ENCODE measurements at regions not wholly inside any gene's neighbourhood (a gene's known extent, or its start where the extent isn't known, plus 50 kb on each side); places are given as distances from the start of the nearest gene placed in this dataset.

DNA sequence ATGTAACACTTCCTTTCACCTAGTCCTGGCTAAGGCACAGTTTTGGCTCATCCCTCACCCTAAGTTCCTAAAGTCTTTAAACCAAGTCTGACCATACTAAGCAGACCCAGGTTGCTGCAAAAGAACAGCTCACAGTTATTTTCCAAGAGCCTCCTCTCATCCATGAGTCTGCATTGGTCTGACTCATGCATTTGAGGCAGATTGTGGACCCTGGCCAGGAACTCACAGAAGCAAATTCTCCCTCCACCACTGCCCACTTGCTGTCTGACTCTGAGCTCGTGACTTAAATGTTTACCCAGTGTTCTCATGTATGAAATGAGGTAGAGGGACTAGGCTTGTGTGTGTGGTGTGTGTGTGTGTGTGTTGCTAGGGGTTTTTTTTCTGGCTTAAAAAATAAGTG, 1272.8 kb downstream of the TYW1 start:
- no peak overlapping the region for H3K9ac ChIP-seq (ENCODE audit: low read depth, low read length, poor library complexity, severe bottlenecking)
- H3K4me2 ChIP-seq (ENCODE audit: low read depth, low read length, poor library complexity, severe bottlenecking): no peak overlapping the region
- H3K36me3 ChIP-seq (ENCODE audit: insufficient read depth, low read length): no peaks in the 10 kb centered on the region
- no peak for TF ChIP-seq EZH2phosphoT487 (IDR thresholded peaks at IDR 0.05; ENCODE audit: borderline replicate concordance)
- TF ChIP-seq CTCF (conservative IDR thresholded peaks at IDR 0.05; ENCODE audit: low read length): no peak
- no peak overlapping the region for H3K4me3 ChIP-seq (ENCODE audit: low read length, poor library complexity, severe bottlenecking)
- no peaks in the 10 kb centered on the region; the same call in 1 of the 2 replicates for H3K9me3 ChIP-seq (ENCODE audit: insufficient read depth, low read depth, low read length)
- H3K79me2 ChIP-seq (ENCODE audit: insufficient read depth, low read length): no peaks in the 10 kb centered on the region
- H3F3A ChIP-seq (ENCODE audit: low read depth): no peaks in the 10 kb centered on the region
- H4K20me1 ChIP-seq (ENCODE audit: insufficient read depth, low read length, poor library complexity, severe bottlenecking): no peaks in the 10 kb centered on the region
- H3K9me2 ChIP-seq (replicated peaks; ENCODE audit: low read depth, low read length): no peaks in the 10 kb centered on the region
- H3K27me3 ChIP-seq (ENCODE audit: insufficient read depth, low read length, poor library complexity, severe bottlenecking): no peaks in the 10 kb centered on the region
- H3K4me1 ChIP-seq (ENCODE audit: insufficient read depth, low read length, poor library complexity, severe bottlenecking): no peaks in the 10 kb centered on the region
- no peak overlapping the region for H2AFZ ChIP-seq (ENCODE audit: low read length)

DNA sequence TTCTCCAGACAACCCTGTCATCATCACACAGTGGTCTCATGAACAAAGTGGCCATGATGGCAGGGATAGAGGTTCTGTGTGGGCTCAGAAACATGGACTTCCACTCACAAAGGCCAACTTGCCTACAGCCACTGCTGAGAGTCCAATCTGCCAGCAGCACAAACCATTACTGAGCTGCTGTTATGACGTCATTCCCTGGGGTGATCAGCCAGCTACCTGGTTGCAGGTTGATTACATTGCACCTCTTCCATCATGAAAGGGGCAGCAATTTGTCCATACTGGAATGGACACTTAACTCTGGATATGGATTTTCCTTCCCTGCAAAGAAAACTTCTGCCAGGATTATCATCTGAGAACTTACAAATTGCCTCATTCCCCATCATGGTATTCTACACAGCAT, 1275.9 kb downstream of the TYW1 start:
- H4K20me1 ChIP-seq (ENCODE audit: insufficient read depth, low read length, poor library complexity, severe bottlenecking): no peaks in the 10 kb centered on the region
- H3K79me2 ChIP-seq (ENCODE audit: insufficient read depth, low read length): no peaks in the 10 kb centered on the region
- no peak for TF ChIP-seq EZH2phosphoT487 (IDR thresholded peaks at IDR 0.05; ENCODE audit: borderline replicate concordance)
- no peak for TF ChIP-seq CTCF (conservative IDR thresholded peaks at IDR 0.05; ENCODE audit: low read length)
- H3K4me3 ChIP-seq (ENCODE audit: low read length, poor library complexity, severe bottlenecking): no peak overlapping the region
- no peak overlapping the region for H2AFZ ChIP-seq (ENCODE audit: low read length)
- H3F3A ChIP-seq (ENCODE audit: low read depth): no peaks in the 10 kb centered on the region
- H3K9me3 ChIP-seq (ENCODE audit: insufficient read depth, low read depth, low read length): no peaks in the 10 kb centered on the region
- H3K9me2 ChIP-seq (replicated peaks; ENCODE audit: low read depth, low read length): no peaks in the 10 kb centered on the region
- H3K9ac ChIP-seq (ENCODE audit: low read depth, low read length, poor library complexity, severe bottlenecking): no peak overlapping the region
- no peak overlapping the region for H3K4me2 ChIP-seq (ENCODE audit: low read depth, low read length, poor library complexity, severe bottlenecking)
- H3K27me3 ChIP-seq (ENCODE audit: insufficient read depth, low read length, poor library complexity, severe bottlenecking): no peaks in the 10 kb centered on the region
- no peaks in the 10 kb centered on the region for H3K4me1 ChIP-seq (ENCODE audit: insufficient read depth, low read length, poor library complexity, severe bottlenecking)
- no peaks in the 10 kb centered on the region for H3K36me3 ChIP-seq (ENCODE audit: insufficient read depth, low read length)

GRCh38 chr7:68276725-68277124, 1280.1 kb downstream of the TYW1 start:
- H3F3A ChIP-seq (ENCODE audit: low read depth): no peaks in the 10 kb centered on the region
- TF ChIP-seq EZH2phosphoT487 (IDR thresholded peaks at IDR 0.05; ENCODE audit: borderline replicate concordance): no peak
- TF ChIP-seq CTCF (conservative IDR thresholded peaks at IDR 0.05; ENCODE audit: low read length): no peak
- no peaks in the 10 kb centered on the region for H3K27me3 ChIP-seq (ENCODE audit: insufficient read depth, low read length, poor library complexity, severe bottlenecking)
- no peak overlapping the region for H3K4me2 ChIP-seq (ENCODE audit: low read depth, low read length, poor library complexity, severe bottlenecking)
- H3K9ac ChIP-seq (ENCODE audit: low read depth, low read length, poor library complexity, severe bottlenecking): no peak overlapping the region
- no peaks in the 10 kb centered on the region for H4K20me1 ChIP-seq (ENCODE audit: insufficient read depth, low read length, poor library complexity, severe bottlenecking)
- H3K36me3 ChIP-seq (ENCODE audit: insufficient read depth, low read length): no peaks in the 10 kb centered on the region
- no peak overlapping the region for H3K4me3 ChIP-seq (ENCODE audit: low read length, poor library complexity, severe bottlenecking)
- no peaks in the 10 kb centered on the region for H3K4me1 ChIP-seq (ENCODE audit: insufficient read depth, low read length, poor library complexity, severe bottlenecking)
- no peaks in the 10 kb centered on the region for H3K9me2 ChIP-seq (replicated peaks; ENCODE audit: low read depth, low read length)
- H3K9me3 ChIP-seq (ENCODE audit: insufficient read depth, low read depth, low read length): no peaks in the 10 kb centered on the region
- no peak overlapping the region for H2AFZ ChIP-seq (ENCODE audit: low read length)
- no peaks in the 10 kb centered on the region for H3K79me2 ChIP-seq (ENCODE audit: insufficient read depth, low read length)
